Pancreas (tissue), 10 donors: ENCODE measurements at regions not wholly inside any gene's neighbourhood (a gene's known extent, or its start where the extent isn't known, plus 50 kb on each side); places are given as distances from the start of the nearest gene placed in this dataset.

Experiments
- ATAC-seq, 4 donors: fragments of 200-7000 bp; cut with Tn5 transposase; one replicate each; pipeline versions ENCODE4 v1.8.0 to v1.9.1; 2020; ENCODE audit warnings: mild to moderate bottlenecking in 4 of 4, moderate library complexity in 4 of 4
- DNase-seq, 6 donors: peaks; one replicate each; pipeline ENCODE4 v3.0.0-alpha.2; 2020
- FAIRE-seq: peaks from 2 replicates; lab custom pipeline; 2012; peaks lifted over from hg19 to GRCh38; lab: Jason Lieb, UNC
- H3K27ac ChIP-seq, 4 donors: fragments of 200-600 bp; sonication (generic); 1 replicate in 3 of 4; 2 replicates in 1 of 4; pipeline versions ENCODE4 v1.5.0 to v1.8.0; 2020
- H3K27me3 ChIP-seq, 4 donors: fragments of 200-600 bp; one replicate each; pipeline ENCODE4 v1.8.0; 2021
- H3K36me3 ChIP-seq, 3 donors: fragments of 200-600 bp; sonication (generic) in 1 of 3; one replicate each; pipeline versions ENCODE4 v1.5.0 to v1.8.0; 2020 to 2021
- H3K4me1 ChIP-seq, 3 donors: fragments of 200-600 bp; one replicate each; pipeline ENCODE4 v1.8.0; 2021
- H3K4me3 ChIP-seq, 4 donors: fragments of 200-600 bp; sonication (generic) in 2 of 4; one replicate each; pipeline versions ENCODE4 v1.5.0 to v1.8.0; 2020 to 2021
- H3K9me3 ChIP-seq, 4 donors: fragments of 200-600 bp; one replicate each; pipeline ENCODE4 v1.8.0; 2021
- WGBS, 2 donors: extraction: QIAGEN DNeasy Blood & Tissue Kit; methylation state at CpG; one replicate each; pipeline ENCODE4 v1.1.7; 2013; 5-methylcytosine and 5-hydroxymethylcytosine counted together
- intact Hi-C, 3 donors: fragments of 100-400 bp; cut with DNase I; formaldehyde crosslinking; loops; one replicate each; pipeline versions ENCODE4 v1.11.1 to v1.14.2; 2022
- TF ChIP-seq, protein P1 (sequence below), 4 donors: fragments of 200-600 bp; sonication (generic) in 3 of 4; IDR thresholded peaks; one replicate each; pipeline versions ENCODE4 v1.5.0 to v1.8.0; 2021; ENCODE audit warnings: antibody characterized with exemption in 4 of 4
- donor health status: healthy with polysubstance abuse.
- donor health status: DM: no; HTN: no; CAD: no; lungs with moderate emphysema.
- donor health status: DM: no; HTN: no; CAD: no.
- donor health status: control.
- donor health status: control.
- donor health status: Bipolar disorder and iron deficiency.
- donor health status: DM: yes; HTN: yes; CAD: no.
- donor health status: DM: no; HTN: no; CAD: no.
- donor health status: DM: no; HTN: no; CAD: no.
- donor health status: DM: yes; HTN: yes; CAD: no.

DNA sequence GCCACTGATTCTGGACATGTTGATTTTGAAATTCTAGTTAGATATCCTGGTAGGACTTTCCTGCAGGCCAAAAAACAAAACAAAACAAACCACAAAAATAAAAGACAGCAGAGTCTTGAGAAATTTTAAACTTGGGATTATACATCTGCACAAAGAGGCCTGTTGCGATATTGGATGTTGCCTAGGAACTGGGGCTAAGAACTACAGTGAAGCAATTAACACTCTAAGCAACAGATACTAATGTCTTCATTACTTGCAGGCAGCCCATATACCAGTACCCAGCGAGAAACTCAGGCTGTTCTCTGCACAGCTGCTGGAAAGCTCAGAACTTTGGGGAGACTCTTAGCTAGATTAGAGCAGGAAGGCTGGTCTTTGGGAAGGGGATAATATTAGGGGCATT lies 69.1 kb upstream of the SCOC start:
- intact Hi-C loops = no loop called here
- ATAC-seq = no peak
- no peaks in the 10 kb centered on the region for H3K27me3 ChIP-seq
- H3K36me3 ChIP-seq = no peaks in the 10 kb centered on the region
- WGBS, 2 donors = 94 to 96% methylated on average over 2 of the region's 2 CpGs
- FAIRE-seq = no peak
- H3K4me3 ChIP-seq = no peak overlapping the region
- TF ChIP-seq, protein P1, sequence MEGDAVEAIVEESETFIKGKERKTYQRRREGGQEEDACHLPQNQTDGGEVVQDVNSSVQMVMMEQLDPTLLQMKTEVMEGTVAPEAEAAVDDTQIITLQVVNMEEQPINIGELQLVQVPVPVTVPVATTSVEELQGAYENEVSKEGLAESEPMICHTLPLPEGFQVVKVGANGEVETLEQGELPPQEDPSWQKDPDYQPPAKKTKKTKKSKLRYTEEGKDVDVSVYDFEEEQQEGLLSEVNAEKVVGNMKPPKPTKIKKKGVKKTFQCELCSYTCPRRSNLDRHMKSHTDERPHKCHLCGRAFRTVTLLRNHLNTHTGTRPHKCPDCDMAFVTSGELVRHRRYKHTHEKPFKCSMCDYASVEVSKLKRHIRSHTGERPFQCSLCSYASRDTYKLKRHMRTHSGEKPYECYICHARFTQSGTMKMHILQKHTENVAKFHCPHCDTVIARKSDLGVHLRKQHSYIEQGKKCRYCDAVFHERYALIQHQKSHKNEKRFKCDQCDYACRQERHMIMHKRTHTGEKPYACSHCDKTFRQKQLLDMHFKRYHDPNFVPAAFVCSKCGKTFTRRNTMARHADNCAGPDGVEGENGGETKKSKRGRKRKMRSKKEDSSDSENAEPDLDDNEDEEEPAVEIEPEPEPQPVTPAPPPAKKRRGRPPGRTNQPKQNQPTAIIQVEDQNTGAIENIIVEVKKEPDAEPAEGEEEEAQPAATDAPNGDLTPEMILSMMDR (IDR thresholded peaks at IDR 0.05) = no peak
- DNase-seq = no peak
- no peak overlapping the region for H3K27ac ChIP-seq
- no peaks in the 10 kb centered on the region for H3K9me3 ChIP-seq
- no peaks in the 10 kb centered on the region for H3K4me1 ChIP-seq

DNA sequence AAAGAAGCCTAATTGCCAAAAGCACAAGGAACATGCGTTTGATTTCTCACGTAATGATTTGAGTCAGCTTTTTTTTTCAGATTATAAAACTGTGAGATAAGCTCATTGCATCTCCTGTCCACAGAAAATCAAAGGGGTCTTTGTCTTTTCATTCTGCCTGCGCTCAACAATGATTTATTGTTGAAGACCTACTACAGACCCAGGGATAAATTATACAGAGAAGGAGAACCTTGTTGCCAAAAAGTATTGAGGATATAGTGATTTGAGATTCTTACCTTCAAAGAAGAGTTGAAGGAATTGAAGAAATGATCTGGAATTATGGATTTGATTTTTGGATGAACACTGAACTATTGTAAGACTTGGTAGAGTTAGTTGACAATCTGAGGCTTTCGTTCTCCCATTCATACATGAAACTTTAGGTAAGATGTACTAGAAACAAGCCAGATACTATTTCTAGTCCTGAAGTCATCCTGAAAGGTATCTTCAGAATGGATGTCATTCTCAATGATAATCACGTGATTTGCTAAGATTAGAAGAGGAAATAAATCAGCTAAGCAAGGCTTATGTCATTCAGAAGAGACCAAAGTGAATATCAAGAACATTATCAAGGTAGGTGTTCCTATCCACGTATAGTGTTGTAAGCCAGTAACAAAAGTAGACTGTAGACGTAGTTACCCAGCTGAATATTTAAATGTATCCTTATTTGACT lies 71.1 kb upstream of the SCOC start:
- FAIRE-seq = no peak
- no peaks in the 10 kb centered on the region for H3K36me3 ChIP-seq
- H3K27ac ChIP-seq = no peak overlapping the region
- WGBS, 2 donors = 58 to 63% methylated on average over 7 of the region's 7 CpGs
- H3K9me3 ChIP-seq = no peaks in the 10 kb centered on the region
- DNase-seq = no peak
- intact Hi-C loops = no loop called here
- H3K4me3 ChIP-seq = no peak overlapping the region
- no peaks in the 10 kb centered on the region for H3K4me1 ChIP-seq
- ATAC-seq = no peak
- H3K27me3 ChIP-seq = no peaks in the 10 kb centered on the region
- TF ChIP-seq, protein P1 (IDR thresholded peaks at IDR 0.05) = no peak

DNA sequence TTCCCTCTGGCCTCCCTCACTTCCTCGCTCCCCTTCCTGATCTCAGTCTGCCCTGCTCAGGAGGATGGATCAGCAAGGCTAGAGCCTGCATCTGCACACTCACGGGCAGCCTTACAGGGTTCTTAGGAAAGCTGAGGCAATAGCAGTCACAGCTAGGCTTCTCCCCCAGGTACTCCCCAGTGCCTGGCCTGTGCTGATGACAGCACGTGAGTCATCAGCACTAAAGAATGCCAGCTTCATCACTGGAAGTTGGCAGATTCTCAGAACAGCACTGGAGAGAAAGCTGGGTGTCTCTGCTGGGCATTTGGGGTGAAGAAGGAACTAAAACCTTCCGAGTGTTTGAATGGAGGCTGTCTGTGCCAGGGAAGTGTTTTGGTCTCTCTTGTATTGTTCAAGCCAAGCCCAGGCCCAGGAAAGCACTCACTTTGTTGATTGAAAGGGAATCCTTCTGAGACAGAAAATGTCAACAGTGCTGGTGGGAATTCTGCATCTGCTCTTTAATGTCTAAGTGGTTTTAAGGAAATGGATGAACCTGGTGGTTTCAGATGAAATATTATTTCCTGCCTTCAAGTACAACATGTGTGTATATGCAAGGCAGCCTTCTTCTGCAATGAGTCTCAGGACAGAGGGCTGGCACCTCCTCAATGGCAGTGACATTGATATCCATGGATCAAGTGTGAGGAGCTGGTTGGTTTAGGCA lies 73.0 kb upstream of the SCOC start:
- no peak overlapping the region for H3K4me3 ChIP-seq
- intact Hi-C loops = no loop called here
- FAIRE-seq (no peak), DNase-seq (peak in 1 of 6 donors; percentile 23), ATAC-seq (peak in 3 of 4 donors; percentile 30 to 45 (median 42))
- H3K9me3 ChIP-seq = no peaks in the 10 kb centered on the region
- H3K27ac ChIP-seq = no peak overlapping the region
- no peaks in the 10 kb centered on the region for H3K36me3 ChIP-seq
- H3K27me3 ChIP-seq = no peaks in the 10 kb centered on the region
- 70 to 74% methylated on average over 4 of the region's 4 CpGs for WGBS, 2 donors
- no peaks in the 10 kb centered on the region for H3K4me1 ChIP-seq
- TF ChIP-seq, protein P1 (IDR thresholded peaks at IDR 0.05) = no peak

DNA sequence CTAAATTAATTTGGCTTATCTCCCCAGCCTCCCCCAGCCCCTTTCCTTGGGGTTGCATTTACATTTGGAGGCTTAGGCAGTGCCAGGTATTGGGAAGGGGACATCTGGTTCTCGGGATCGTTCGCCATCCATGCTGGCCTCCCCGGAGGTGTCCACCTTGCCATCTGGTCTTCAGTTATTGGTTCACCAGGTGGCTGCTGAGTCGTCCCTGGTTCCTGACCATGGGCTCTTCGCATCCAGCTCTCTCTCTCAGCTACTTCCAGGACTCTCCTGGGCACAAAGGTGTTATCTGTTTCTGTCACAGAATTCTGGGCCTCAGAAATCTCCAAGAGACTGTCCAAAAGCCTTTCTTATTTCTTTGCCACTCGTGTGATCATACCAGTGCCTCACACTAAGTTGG lies 75.4 kb upstream of the SCOC start:
- no peak for ATAC-seq
- no peaks in the 10 kb centered on the region for H3K36me3 ChIP-seq
- no peak for DNase-seq
- H3K4me3 ChIP-seq = no peak overlapping the region
- TF ChIP-seq, protein P1 (IDR thresholded peaks at IDR 0.05) = no peak
- intact Hi-C loops = no loop called here
- WGBS, 2 donors = 88 to 89% methylated on average over 7 of the region's 7 CpGs
- no peaks in the 10 kb centered on the region for H3K9me3 ChIP-seq
- H3K4me1 ChIP-seq = no peaks in the 10 kb centered on the region
- no peaks in the 10 kb centered on the region for H3K27me3 ChIP-seq
- H3K27ac ChIP-seq = no peak overlapping the region
- FAIRE-seq = no peak

DNA sequence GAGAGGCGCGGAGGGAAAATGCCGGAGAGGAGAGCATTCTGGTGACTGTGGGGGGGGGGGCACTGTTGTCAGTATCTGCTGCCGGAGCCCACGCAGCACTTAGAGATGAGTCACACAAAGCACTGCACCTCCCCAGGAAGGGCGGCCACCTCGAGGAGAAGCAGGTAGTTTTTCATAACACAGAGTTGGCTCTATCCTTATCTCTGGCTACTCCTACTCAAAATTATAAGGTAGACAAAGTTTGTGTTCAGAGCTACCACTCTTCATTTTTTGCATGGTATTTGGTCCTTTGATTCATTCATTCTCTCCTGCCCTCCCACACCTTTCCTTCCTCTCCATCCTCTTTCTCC lies 76.2 kb upstream of the SCOC start:
- intact Hi-C loops = no loop called here
- no peak overlapping the region for H3K27ac ChIP-seq
- TF ChIP-seq, protein P1 (IDR thresholded peaks at IDR 0.05) = no peak
- no peaks in the 10 kb centered on the region for H3K36me3 ChIP-seq
- FAIRE-seq (no peak), DNase-seq (no peak), ATAC-seq (peak in 3 of 4 donors; percentile 69 to 74 (median 69))
- H3K27me3 ChIP-seq = no peaks in the 10 kb centered on the region
- H3K9me3 ChIP-seq = no peaks in the 10 kb centered on the region
- WGBS, 2 donors = 32 to 33% methylated on average over 7 of the region's 7 CpGs
- H3K4me3 ChIP-seq = no peak overlapping the region
- H3K4me1 ChIP-seq = no peaks in the 10 kb centered on the region
